ENCODE measurements at regions not wholly inside any gene's neighbourhood (a gene's known extent, or its start where the extent isn't known, plus 50 kb on each side); places are given as distances from the start of the nearest gene placed in this dataset.
"Not testable (repeated sequence)": the region's sequence is repeated elsewhere in the genome, so short reads cannot be mapped to it uniquely, and the experiment has no call there.

GRCh38 chr6:140649502-140649901, 1275.1 kb upstream of the CITED2 start:
- not testable (repeated sequence) for DNase-seq, H3K27me3 Mint-ChIP-seq

DNA sequence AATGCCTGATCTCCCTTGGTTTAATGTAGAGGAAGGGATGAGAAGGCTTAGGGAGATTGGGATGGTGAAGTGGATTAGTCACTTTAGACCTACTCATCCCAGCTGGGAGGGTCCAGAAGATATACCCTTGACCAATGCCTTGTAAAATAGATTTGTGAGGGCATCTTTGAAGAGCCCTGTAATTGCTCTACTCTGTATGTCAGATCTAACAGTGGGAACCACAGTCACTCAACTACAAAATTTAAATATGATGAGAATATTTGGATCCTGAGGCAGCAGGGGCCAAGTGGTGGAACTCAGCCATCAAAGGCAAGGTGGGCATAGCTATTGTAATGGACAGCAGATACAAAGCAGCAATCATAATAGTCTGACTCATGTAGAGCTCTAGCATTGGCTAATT, 1272.9 kb upstream of the CITED2 start:
- intact Hi-C loops (cut with micrococcal nuclease); DNase-seq; H3K4me3 Mint-ChIP-seq; POLR2A ChIA-PET; H3K36me3 Mint-ChIP-seq; H3K4me1 Mint-ChIP-seq (ENCODE audit: low read depth); H3K27me3 Mint-ChIP-seq; H3K27ac Mint-ChIP-seq; CTCF ChIA-PET: not testable (repeated sequence)
- peaks cover 15% of the 10 kb centered on the region for H3K9me3 Mint-ChIP-seq

More at GRCh38 chr6:140649502-140649901, 1275.1 kb upstream of the CITED2 start:
- intact Hi-C loops (cut with micrococcal nuclease); CTCF ChIA-PET; H3K27ac Mint-ChIP-seq; H3K4me3 Mint-ChIP-seq; POLR2A ChIA-PET; H3K4me1 Mint-ChIP-seq (ENCODE audit: low read depth); H3K36me3 Mint-ChIP-seq: not testable (repeated sequence)
- peaks cover 15% of the 10 kb centered on the region for H3K9me3 Mint-ChIP-seq

GRCh38 chr6:140644017-140644416, 1269.6 kb upstream of the CITED2 start:
- POLR2A ChIA-PET: no interaction called here

DNA sequence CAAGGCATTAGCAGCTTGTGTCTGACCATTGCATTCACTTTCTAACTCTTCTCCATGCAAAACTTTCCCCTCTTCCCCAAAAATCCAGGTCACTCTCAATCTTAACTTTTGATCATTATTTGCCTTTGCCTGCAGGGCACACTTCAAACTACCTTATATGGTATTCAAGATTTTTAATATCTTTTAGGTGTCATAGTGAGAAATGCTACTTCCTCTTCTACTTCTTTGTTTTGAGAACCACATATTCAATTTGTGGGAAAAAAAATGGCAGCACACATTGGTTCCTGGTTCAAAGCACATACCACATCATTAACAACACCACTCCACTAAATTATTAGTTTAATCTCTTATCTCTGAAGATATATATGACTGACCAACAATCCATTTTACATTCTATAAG, 1267.0 kb upstream of the CITED2 start:
- H3K9me3 Mint-ChIP-seq: peaks cover 2% of the 10 kb centered on the region
- no peak overlapping the region for H3K4me3 Mint-ChIP-seq
- intact Hi-C loops (cut with micrococcal nuclease): no loop called here
- POLR2A ChIA-PET: no interaction called here
- CTCF ChIA-PET: no interaction called here
- no peak for DNase-seq
- H3K4me1 Mint-ChIP-seq (ENCODE audit: low read depth): no peaks in the 10 kb centered on the region
- no peaks in the 10 kb centered on the region for H3K36me3 Mint-ChIP-seq
- no peak overlapping the region for H3K27ac Mint-ChIP-seq
- peaks cover 2% of the 10 kb centered on the region for H3K27me3 Mint-ChIP-seq

More at GRCh38 chr6:140644017-140644416, 1269.6 kb upstream of the CITED2 start:
- peaks cover 2% of the 10 kb centered on the region for H3K27me3 Mint-ChIP-seq
- H3K36me3 Mint-ChIP-seq: no peaks in the 10 kb centered on the region
- H3K4me3 Mint-ChIP-seq: no peak overlapping the region
- intact Hi-C loops (cut with micrococcal nuclease): no loop called here
- no peak for DNase-seq
- no peak overlapping the region for H3K27ac Mint-ChIP-seq
- H3K9me3 Mint-ChIP-seq: peaks cover 15% of the 10 kb centered on the region
- H3K4me1 Mint-ChIP-seq (ENCODE audit: low read depth): no peaks in the 10 kb centered on the region
- CTCF ChIA-PET: no interaction called here

DNA sequence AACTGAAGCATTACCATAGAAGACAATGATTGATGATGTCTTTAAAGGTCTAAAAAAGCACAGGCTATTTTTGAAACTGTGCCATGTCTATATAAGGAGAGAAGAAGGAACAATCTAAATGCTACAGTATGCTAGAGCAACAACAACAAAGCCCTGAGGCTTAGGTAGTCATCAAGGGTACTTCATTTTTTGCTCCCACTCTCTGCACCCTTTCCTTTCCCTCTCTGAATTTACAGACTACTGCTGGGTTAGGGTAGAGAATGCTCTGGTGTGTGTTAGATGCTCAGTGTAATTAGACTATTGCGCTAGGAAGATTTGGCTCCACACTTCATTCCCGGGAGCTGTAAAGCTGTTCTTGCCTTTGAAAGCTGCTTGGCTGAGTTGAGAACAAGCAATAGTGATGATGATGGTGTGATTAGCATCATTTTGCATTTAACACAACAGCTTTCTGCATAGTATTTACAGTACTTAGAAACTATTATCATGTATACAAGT, 1262.5 kb upstream of the CITED2 start:
- H3K36me3 Mint-ChIP-seq: no peaks in the 10 kb centered on the region
- H3K27ac Mint-ChIP-seq: no peak overlapping the region
- peaks cover 2% of the 10 kb centered on the region for H3K27me3 Mint-ChIP-seq
- CTCF ChIA-PET: no interaction called here
- H3K4me1 Mint-ChIP-seq (ENCODE audit: low read depth): no peaks in the 10 kb centered on the region
- POLR2A ChIA-PET: interaction anchor here (0.5 kb wide), 1 partner anchor 66 kb away, joined by 3 read pairs; no protein-coding TSS in a partner anchor
- intact Hi-C loops (cut with micrococcal nuclease): no loop called here
- H3K9me3 Mint-ChIP-seq: no peaks in the 10 kb centered on the region
- no peak overlapping the region for H3K4me3 Mint-ChIP-seq
- no peak for DNase-seq

DNA sequence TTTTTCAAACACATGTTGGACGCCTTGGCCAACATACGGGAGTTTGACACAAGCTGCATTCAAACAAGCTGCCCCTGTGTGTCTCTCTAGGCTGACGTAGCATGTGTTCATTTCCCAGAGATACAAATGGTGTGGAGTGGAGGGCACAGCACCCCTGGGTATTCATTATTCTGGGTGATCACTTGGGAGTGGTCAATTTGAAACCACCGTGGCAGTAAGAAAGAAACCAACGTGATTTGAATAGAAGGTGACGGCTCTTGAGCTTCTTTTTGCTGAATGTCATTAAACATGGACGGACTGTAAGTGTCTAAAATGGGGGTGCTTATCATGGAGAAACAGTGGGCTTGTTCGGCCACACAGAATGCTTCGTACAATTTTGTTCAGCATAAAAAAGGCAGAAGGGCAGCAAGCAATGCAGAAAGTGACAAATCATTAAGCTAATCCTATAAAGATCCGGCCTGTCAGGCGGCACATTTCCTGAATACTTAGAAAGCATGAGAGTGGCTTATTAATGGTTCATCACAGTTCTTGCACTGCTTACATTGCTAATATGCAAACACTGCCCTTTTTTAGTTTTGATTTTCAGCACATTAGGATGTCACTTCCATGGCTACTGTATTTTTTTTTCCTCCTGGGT, 1261.9 kb upstream of the CITED2 start:
- Mint-ChIP-seq H3K4me3 (no peak overlapping the region), H3K4me1 (ENCODE audit: low read depth) (no peaks in the 10 kb centered on the region), H3K9me3 (no peaks in the 10 kb centered on the region), H3K27me3 (peaks cover 2% of the 10 kb centered on the region), H3K27ac (no peak overlapping the region), H3K36me3 (no peaks in the 10 kb centered on the region)
- POLR2A ChIA-PET: no interaction called here
- intact Hi-C loops (cut with micrococcal nuclease): no loop called here
- CTCF ChIA-PET: no interaction called here
- no peak for DNase-seq

DNA sequence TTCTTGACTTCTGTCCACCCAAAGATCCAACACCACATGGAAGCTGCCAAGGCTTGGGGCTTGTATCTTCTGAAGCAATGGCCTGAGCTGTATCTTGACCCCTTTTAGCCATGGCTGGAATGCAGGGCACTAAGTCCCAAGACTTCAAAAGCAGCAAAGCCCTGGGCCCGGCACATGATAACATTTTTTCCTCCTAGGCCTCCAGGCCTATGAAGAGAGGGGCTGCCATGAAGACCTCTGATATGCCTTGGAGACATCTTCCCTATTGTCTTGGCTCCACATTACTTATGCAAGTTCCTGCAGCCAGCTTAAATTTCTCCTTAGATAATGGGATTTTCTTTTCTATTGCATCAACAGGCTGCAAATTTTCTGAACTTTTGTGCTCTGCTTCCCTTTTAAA, 1252.6 kb upstream of the CITED2 start:
- Mint-ChIP-seq H3K36me3 (no peaks in the 10 kb centered on the region), H3K4me3 (no peak overlapping the region), H3K4me1 (ENCODE audit: low read depth) (no peaks in the 10 kb centered on the region), H3K9me3 (peaks cover 25% of the 10 kb centered on the region), H3K27me3 (peaks cover 2% of the 10 kb centered on the region), H3K27ac (no peak overlapping the region)
- intact Hi-C loops (cut with micrococcal nuclease): no loop called here
- DNase-seq: no peak
- ChIA-PET CTCF (no interaction called here), POLR2A (no interaction called here)

- H3K9me3 Mint-ChIP-seq: peaks cover 25% of the 10 kb centered on the region
- intact Hi-C loops (cut with micrococcal nuclease): no loop called here
- H3K27me3 Mint-ChIP-seq: peaks cover 2% of the 10 kb centered on the region
- no peaks in the 10 kb centered on the region for H3K4me1 Mint-ChIP-seq (ENCODE audit: low read depth)
- H3K4me3 Mint-ChIP-seq: no peak overlapping the region
- no peak for DNase-seq
- no peak overlapping the region for H3K27ac Mint-ChIP-seq
- POLR2A ChIA-PET: no interaction called here
- CTCF ChIA-PET: no interaction called here
- no peaks in the 10 kb centered on the region for H3K36me3 Mint-ChIP-seq
These were observed 1249.0 kb upstream of the CITED2 start for GRCh38 chr6:140623498-140623897.

DNA sequence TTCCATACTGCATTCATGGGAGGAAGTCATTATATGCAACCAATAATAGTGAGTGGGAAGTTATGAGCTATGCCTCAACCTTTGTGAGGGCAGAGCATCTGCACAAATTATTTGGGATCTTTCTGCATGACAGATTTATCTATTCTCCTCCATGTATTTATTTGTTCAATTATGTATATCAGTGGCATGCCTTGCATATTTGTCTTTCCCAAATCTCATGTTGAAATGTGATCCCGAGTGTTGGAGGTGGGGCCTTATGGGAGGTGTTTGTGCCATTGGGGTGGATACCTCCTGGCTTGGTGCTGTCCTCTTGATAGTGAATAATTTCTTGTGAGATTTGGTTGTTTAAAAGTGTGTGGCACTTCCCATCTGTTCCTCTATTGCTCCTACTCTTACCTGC, 1246.0 kb upstream of the CITED2 start:
- peaks cover under 1% of the 10 kb centered on the region for H3K9me3 Mint-ChIP-seq
- CTCF ChIA-PET: no interaction called here
- no peaks in the 10 kb centered on the region for H3K4me1 Mint-ChIP-seq (ENCODE audit: low read depth)
- H3K27ac Mint-ChIP-seq: no peak overlapping the region
- intact Hi-C loops (cut with micrococcal nuclease): no loop called here
- peaks cover 2% of the 10 kb centered on the region for H3K27me3 Mint-ChIP-seq
- POLR2A ChIA-PET: no interaction called here
- no peak overlapping the region for H3K4me3 Mint-ChIP-seq
- H3K36me3 Mint-ChIP-seq: no peaks in the 10 kb centered on the region
- DNase-seq: no peak

- intact Hi-C loops (cut with micrococcal nuclease): no loop called here
- Mint-ChIP-seq H3K27me3 (no peaks in the 10 kb centered on the region), H3K36me3 (no peaks in the 10 kb centered on the region), H3K4me3 (no peak overlapping the region), H3K4me1 (ENCODE audit: low read depth) (no peaks in the 10 kb centered on the region), H3K9me3 (no peaks in the 10 kb centered on the region), H3K27ac (no peak overlapping the region)
- DNase-seq: no peak
- POLR2A ChIA-PET: no interaction called here
- CTCF ChIA-PET: no interaction called here
These were observed 1235.5 kb upstream of the CITED2 start for GRCh38 chr6:140609956-140610355.

- Mint-ChIP-seq H3K4me1 (ENCODE audit: low read depth) (no peaks in the 10 kb centered on the region), H3K27me3 (no peaks in the 10 kb centered on the region), H3K9me3 (no peaks in the 10 kb centered on the region), H3K27ac (no peak overlapping the region), H3K36me3 (no peaks in the 10 kb centered on the region), H3K4me3 (no peak overlapping the region)
- CTCF ChIA-PET: no interaction called here
- DNase-seq: no peak
- POLR2A ChIA-PET: no interaction called here
- intact Hi-C loops (cut with micrococcal nuclease): no loop called here
These were observed 1234.9 kb upstream of the CITED2 start for GRCh38 chr6:140609321-140609720.

GRCh38 chr6:140604786-140605185, 1230.3 kb upstream of the CITED2 start:
- H3K4me3 Mint-ChIP-seq: no peak overlapping the region
- intact Hi-C loops (cut with micrococcal nuclease): no loop called here
- no peaks in the 10 kb centered on the region for H3K36me3 Mint-ChIP-seq
- no peaks in the 10 kb centered on the region for H3K4me1 Mint-ChIP-seq (ENCODE audit: low read depth)
- H3K27ac Mint-ChIP-seq: no peak overlapping the region
- no peak for DNase-seq
- peaks cover 2% of the 10 kb centered on the region for H3K27me3 Mint-ChIP-seq
- POLR2A ChIA-PET: no interaction called here
- CTCF ChIA-PET: no interaction called here
- no peaks in the 10 kb centered on the region for H3K9me3 Mint-ChIP-seq

- POLR2A ChIA-PET: no interaction called here
- intact Hi-C loops (cut with micrococcal nuclease): no loop called here
- no peaks in the 10 kb centered on the region for H3K4me1 Mint-ChIP-seq (ENCODE audit: low read depth)
- no peak overlapping the region for H3K4me3 Mint-ChIP-seq
- H3K27ac Mint-ChIP-seq: no peak overlapping the region
- H3K36me3 Mint-ChIP-seq: no peaks in the 10 kb centered on the region
- H3K27me3 Mint-ChIP-seq: peaks cover 10% of the 10 kb centered on the region
- CTCF ChIA-PET: no interaction called here
- DNase-seq: no peak
- H3K9me3 Mint-ChIP-seq: no peaks in the 10 kb centered on the region
These were observed 1228.2 kb upstream of the CITED2 start for GRCh38 chr6:140602431-140603248.
